H9 (cell line): ENCODE measurements at regions not wholly inside any gene's neighbourhood (a gene's known extent, or its start where the extent isn't known, plus 50 kb on each side); places are given as distances from the start of the nearest gene placed in this dataset.

Source experiments
- DNase-seq: peaks from one replicate; pipeline ENCODE4 v3.0.0-alpha.2; 2017
- H2AFZ ChIP-seq: one replicate; pipeline ENCODE4 v1.6.1; 2013; ENCODE audit warnings: mild to moderate bottlenecking, low read length, control low read depth, moderate library complexity
- H2AK5ac ChIP-seq: 2 replicates; pipeline ENCODE4 v1.6.1; 2013; ENCODE audit warnings: low read length, control low read depth, mixed read lengths; ENCODE audit not compliant: insufficient read length
- H2BK120ac ChIP-seq: one replicate; pipeline ENCODE4 v1.6.1; 2013; ENCODE audit warnings: low read depth, mild to moderate bottlenecking, low read length, control low read depth, inconsistent platforms; ENCODE audit not compliant: poor library complexity, severe bottlenecking
- H2BK12ac ChIP-seq: 2 replicates; pipeline ENCODE4 v1.6.1; 2013; ENCODE audit warnings: low read length, control low read depth, mixed read lengths, low read depth; ENCODE audit not compliant: insufficient read length
- H2BK15ac ChIP-seq: 2 replicates; pipeline ENCODE4 v1.6.1; 2013; ENCODE audit warnings: low read depth, low read length, control low read depth
- H2BK20ac ChIP-seq: one replicate; pipeline ENCODE4 v1.6.1; 2013; ENCODE audit warnings: low read depth, mild to moderate bottlenecking, low read length, control low read depth, inconsistent platforms; ENCODE audit not compliant: poor library complexity, severe bottlenecking
- H2BK5ac ChIP-seq: 2 replicates; pipeline ENCODE4 v1.6.1; 2013; ENCODE audit warnings: low read length, control low read depth, mixed read lengths; ENCODE audit not compliant: insufficient read length
- H3K14ac ChIP-seq: 2 replicates; pipeline ENCODE4 v1.6.1; 2013; ENCODE audit warnings: low read length, control low read depth; ENCODE audit not compliant: insufficient read depth
- H3K18ac ChIP-seq: 2 replicates; pipeline ENCODE4 v1.6.1; 2013; ENCODE audit warnings: low read depth, mild to moderate bottlenecking, mixed read lengths, low read length, control low read depth; ENCODE audit not compliant: insufficient read length
- H3K23ac ChIP-seq: 2 replicates; pipeline ENCODE4 v1.6.1; 2013; ENCODE audit warnings: low read length, control low read depth, mixed read lengths, low read depth; ENCODE audit not compliant: insufficient read length
- H3K23me2 ChIP-seq: 2 replicates; pipeline ENCODE4 v1.6.1; 2013; ENCODE audit warnings: low read depth, mild to moderate bottlenecking, mixed read lengths, low read length, control low read depth; ENCODE audit not compliant: insufficient read length, poor library complexity, severe bottlenecking
- H3K27ac ChIP-seq: 2 replicates; pipeline ENCODE4 v1.5.1; 2013; ENCODE audit warnings: low read length, control low read depth, mixed read lengths, low read depth; ENCODE audit not compliant: insufficient read length
- H3K27me3 ChIP-seq: 2 replicates; pipeline ENCODE4 v1.6.1; 2013; ENCODE audit warnings: low read length, control low read depth, inconsistent platforms; ENCODE audit not compliant: insufficient read depth
- H3K4ac ChIP-seq: 2 replicates; pipeline ENCODE4 v1.6.1; 2013; ENCODE audit warnings: low read depth, mild to moderate bottlenecking, control low read depth, inconsistent platforms, low read length, moderate library complexity
- H3K4me1 ChIP-seq: 2 replicates; pipeline ENCODE4 v1.6.1; 2013; ENCODE audit warnings: low read length, control low read depth, inconsistent platforms; ENCODE audit not compliant: insufficient read depth
- H3K4me2 ChIP-seq: 2 replicates; pipeline ENCODE4 v1.6.1; 2013; ENCODE audit warnings: low read length, control low read depth, mixed read lengths; ENCODE audit not compliant: insufficient read length, insufficient read depth
- H3K56ac ChIP-seq: 2 replicates; pipeline ENCODE4 v1.6.1; 2013; ENCODE audit warnings: low read depth, mild to moderate bottlenecking, mixed read lengths, low read length, control low read depth; ENCODE audit not compliant: insufficient read length
- H3K79me1 ChIP-seq: 2 replicates; pipeline ENCODE4 v1.6.1; 2013; ENCODE audit warnings: low read depth, mild to moderate bottlenecking, moderate library complexity, low read length, control low read depth, inconsistent platforms; ENCODE audit not compliant: insufficient read depth, poor library complexity, severe bottlenecking
- H3K79me2 ChIP-seq: 2 replicates; pipeline ENCODE4 v1.6.1; 2013; ENCODE audit warnings: low read length, control low read depth, inconsistent platforms; ENCODE audit not compliant: insufficient read depth
- H3K9ac ChIP-seq: 2 replicates; pipeline ENCODE4 v1.6.1; 2013; ENCODE audit warnings: low read length, control low read depth, mixed read lengths; ENCODE audit not compliant: insufficient read length; ENCODE audit errors: extremely low read depth
- H3K9me3 ChIP-seq: one replicate; pipeline ENCODE4 v1.6.1; 2013; ENCODE audit warnings: low read depth, low read length, inconsistent platforms; ENCODE audit not compliant: control insufficient read depth
- H3T11ph ChIP-seq: one replicate; pipeline ENCODE4 v1.6.1; 2013; ENCODE audit warnings: mild to moderate bottlenecking, low read length, control low read depth, inconsistent platforms
- H4K20me1 ChIP-seq: one replicate; pipeline ENCODE4 v1.6.1; 2013; ENCODE audit not compliant: control insufficient read depth, insufficient read length, insufficient read depth
- H4K5ac ChIP-seq: 2 replicates; pipeline ENCODE4 v1.6.1; 2013; ENCODE audit warnings: low read depth, mild to moderate bottlenecking, mixed read lengths, low read length, control low read depth; ENCODE audit not compliant: insufficient read length
- H4K8ac ChIP-seq: replicated peaks from 2 replicates; pipeline ENCODE4 v1.6.1; 2013; ENCODE audit warnings: low read length, control low read depth, mixed read lengths, low read depth; ENCODE audit not compliant: insufficient read length
- H4K91ac ChIP-seq: 2 replicates; pipeline ENCODE4 v1.6.1; 2013; ENCODE audit warnings: low read depth, mild to moderate bottlenecking, moderate library complexity, mixed read lengths, low read length, control low read depth; ENCODE audit not compliant: insufficient read length
- H3K27ac Mint-ChIP-seq, 3 experiments: 2 replicates in 2 of 3; 3 replicates in 1 of 3; pipeline ENCODE4 v1.8.0; 2020 to 2021; ENCODE audit warnings: mixed read lengths in 3 of 3, mild to moderate bottlenecking in 1 of 3, moderate library complexity in 1 of 3
- H3K27me3 Mint-ChIP-seq: 2 replicates; pipeline ENCODE4 v1.8.0; 2021; ENCODE audit warnings: low read depth, mild to moderate bottlenecking, moderate library complexity, mixed read lengths
- H3K36me3 Mint-ChIP-seq, 3 experiments: 2 replicates in 2 of 3; 3 replicates in 1 of 3; pipeline ENCODE4 v1.8.0; 2020 to 2021; ENCODE audit warnings: low read depth in 3 of 3, mixed read lengths in 3 of 3; ENCODE audit not compliant: insufficient read depth in 1 of 3
- H3K4me1 Mint-ChIP-seq, 2 experiments: 2 replicates each; pipeline ENCODE4 v1.8.0; 2020; ENCODE audit warnings: mixed read lengths in 2 of 2
- H3K4me3 Mint-ChIP-seq, 2 experiments: 2 replicates in 1 of 2; 3 replicates in 1 of 2; pipeline ENCODE4 v1.8.0; 2020 to 2021; ENCODE audit warnings: mild to moderate bottlenecking in 2 of 2, mixed read lengths in 2 of 2, moderate library complexity in 1 of 2
- H3K9me3 Mint-ChIP-seq, 2 experiments: 2 replicates in 1 of 2; 3 replicates in 1 of 2; pipeline ENCODE4 v1.8.0; 2020; ENCODE audit warnings: mild to moderate bottlenecking in 2 of 2, mixed read lengths in 2 of 2, moderate library complexity in 1 of 2
- WGBS: extraction: QIAGEN DNeasy Blood & Tissue Kit; methylation state at CpG from one replicate; pipeline ENCODE4 v1.1.7; 2013; ENCODE audit warnings: missing lambda C conversion rate, low lambda C conversion rate, mixed read lengths; ENCODE audit not compliant: insufficient read length; ENCODE audit errors: extremely low coverage; 5-methylcytosine and 5-hydroxymethylcytosine counted together
- TF ChIP-seq, protein P1 (sequence below): fragments of 200-600 bp; sonication (generic); conservative IDR thresholded peaks from 3 replicates; pipeline ENCODE4 v1.8.0; 2021; ENCODE audit warnings: antibody characterized with exemption, mild to moderate bottlenecking

DNA sequence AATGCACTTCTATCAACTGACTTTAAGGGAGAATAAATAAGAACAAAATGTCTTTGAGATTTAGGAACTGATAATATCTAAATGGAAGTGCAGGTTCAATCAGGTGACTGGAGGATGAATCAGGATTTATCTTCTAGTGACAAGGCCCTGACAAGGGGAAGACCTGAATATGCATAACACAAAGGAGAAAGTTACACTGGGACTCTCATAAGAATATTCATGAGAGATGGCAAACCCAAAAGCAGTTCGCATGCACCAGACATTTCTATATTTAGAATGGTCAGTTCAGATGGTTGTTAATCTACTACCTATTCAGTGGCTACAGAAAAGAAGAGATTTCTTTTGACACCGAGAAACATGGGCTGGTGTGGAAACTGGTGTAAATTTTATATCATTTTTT is 1771.3 kb upstream of the LRRTM1 start:
- no peaks in the 10 kb centered on the region for H4K20me1 ChIP-seq
- no peak overlapping the region for H4K5ac ChIP-seq
- Mint-ChIP-seq H3K27ac (no peak overlapping the region), H3K9me3 (peaks cover 8 to 15% of the 10 kb centered on the region in 2 experiments), H3K4me1 (no peaks in the 10 kb centered on the region), H3K4me3 (no peak overlapping the region), H3K36me3 (peaks cover 0 to 13% (median 0%) of the 10 kb centered on the region in 3 experiments; a peak in 2 of 7 replicates), H3K27me3 (no peaks in the 10 kb centered on the region)
- no peak overlapping the region for H3K9ac ChIP-seq
- H3K4ac ChIP-seq, result no peak overlapping the region
- H3K27ac ChIP-seq, result no peak overlapping the region
- H4K91ac ChIP-seq, result no peak overlapping the region
- TF ChIP-seq, protein P1, sequence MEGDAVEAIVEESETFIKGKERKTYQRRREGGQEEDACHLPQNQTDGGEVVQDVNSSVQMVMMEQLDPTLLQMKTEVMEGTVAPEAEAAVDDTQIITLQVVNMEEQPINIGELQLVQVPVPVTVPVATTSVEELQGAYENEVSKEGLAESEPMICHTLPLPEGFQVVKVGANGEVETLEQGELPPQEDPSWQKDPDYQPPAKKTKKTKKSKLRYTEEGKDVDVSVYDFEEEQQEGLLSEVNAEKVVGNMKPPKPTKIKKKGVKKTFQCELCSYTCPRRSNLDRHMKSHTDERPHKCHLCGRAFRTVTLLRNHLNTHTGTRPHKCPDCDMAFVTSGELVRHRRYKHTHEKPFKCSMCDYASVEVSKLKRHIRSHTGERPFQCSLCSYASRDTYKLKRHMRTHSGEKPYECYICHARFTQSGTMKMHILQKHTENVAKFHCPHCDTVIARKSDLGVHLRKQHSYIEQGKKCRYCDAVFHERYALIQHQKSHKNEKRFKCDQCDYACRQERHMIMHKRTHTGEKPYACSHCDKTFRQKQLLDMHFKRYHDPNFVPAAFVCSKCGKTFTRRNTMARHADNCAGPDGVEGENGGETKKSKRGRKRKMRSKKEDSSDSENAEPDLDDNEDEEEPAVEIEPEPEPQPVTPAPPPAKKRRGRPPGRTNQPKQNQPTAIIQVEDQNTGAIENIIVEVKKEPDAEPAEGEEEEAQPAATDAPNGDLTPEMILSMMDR, result no peak
- H2BK15ac ChIP-seq, result no peak overlapping the region
- H3K27me3 ChIP-seq, result no peaks in the 10 kb centered on the region
- H2BK5ac ChIP-seq, result no peak overlapping the region
- no peak overlapping the region for H3T11ph ChIP-seq
- H3K23me2 ChIP-seq, result no peaks in the 10 kb centered on the region
- H2AFZ ChIP-seq, result no peak overlapping the region
- no peak overlapping the region for H3K18ac ChIP-seq
- H2AK5ac ChIP-seq, result no peak overlapping the region
- no peak overlapping the region for H2BK20ac ChIP-seq
- H4K8ac ChIP-seq, result no peak overlapping the region
- no peaks in the 10 kb centered on the region for H3K79me2 ChIP-seq
- WGBS, result no CpG with 5 or more reads among the region's 2 CpGs
- no peaks in the 10 kb centered on the region for H3K4me1 ChIP-seq
- no peak overlapping the region for H3K56ac ChIP-seq
- no peak overlapping the region for H3K23ac ChIP-seq
- H3K9me3 ChIP-seq, result no peaks in the 10 kb centered on the region
- H3K79me1 ChIP-seq, result no peaks in the 10 kb centered on the region
- H2BK120ac ChIP-seq, result no peak overlapping the region
- no peak overlapping the region for H2BK12ac ChIP-seq
- no peak for DNase-seq
- H3K4me2 ChIP-seq, result no peak overlapping the region
- H3K14ac ChIP-seq, result no peak overlapping the region
